GM21529 (cell line): ENCODE measurements at regions not wholly inside any gene's neighbourhood (a gene's known extent, or its start where the extent isn't known, plus 50 kb on each side); places are given as distances from the start of the nearest gene placed in this dataset.
"Not testable (repeated sequence)": the region's sequence is repeated elsewhere in the genome, so short reads cannot be mapped to it uniquely, and the experiment has no call there.

Source experiments
- ATAC-seq: cut with Tn5 transposase; IDR thresholded peaks from one replicate; pipeline ENCODE4 v1.9.1; 2021; ENCODE audit not compliant: unreplicated experiment

GRCh38 chr6:142016666-142017065 is 116.1 kb upstream of the GJE1 start:
- not testable (repeated sequence) for ATAC-seq

GRCh38 chr6:142015463-142015862 is 117.3 kb upstream of the GJE1 start:
- ATAC-seq = not testable (repeated sequence)

DNA sequence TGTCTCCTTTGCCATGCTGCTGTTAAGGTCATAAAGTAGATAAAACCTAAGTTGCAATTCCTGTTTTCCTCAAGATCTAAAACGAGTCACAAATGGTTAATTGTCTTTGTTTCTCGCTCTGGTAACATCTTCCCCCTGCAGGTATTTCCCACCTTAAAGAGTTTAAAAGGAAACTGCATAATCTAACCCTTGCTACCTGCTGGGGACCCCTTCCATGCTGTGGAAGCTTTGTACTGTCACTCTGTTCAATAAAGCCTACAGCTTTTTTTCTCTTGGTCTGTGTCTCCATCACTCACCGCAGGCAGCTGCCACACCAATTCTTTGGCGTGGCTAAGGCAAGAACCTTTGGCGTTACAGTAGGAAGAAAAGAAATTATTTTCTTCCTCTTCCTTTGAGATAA is 117.7 kb upstream of the GJE1 start:
- ATAC-seq = no peak

- no peak for ATAC-seq
These were observed 118.2 kb upstream of the GJE1 start for GRCh38 chr6:142014515-142014914.

DNA sequence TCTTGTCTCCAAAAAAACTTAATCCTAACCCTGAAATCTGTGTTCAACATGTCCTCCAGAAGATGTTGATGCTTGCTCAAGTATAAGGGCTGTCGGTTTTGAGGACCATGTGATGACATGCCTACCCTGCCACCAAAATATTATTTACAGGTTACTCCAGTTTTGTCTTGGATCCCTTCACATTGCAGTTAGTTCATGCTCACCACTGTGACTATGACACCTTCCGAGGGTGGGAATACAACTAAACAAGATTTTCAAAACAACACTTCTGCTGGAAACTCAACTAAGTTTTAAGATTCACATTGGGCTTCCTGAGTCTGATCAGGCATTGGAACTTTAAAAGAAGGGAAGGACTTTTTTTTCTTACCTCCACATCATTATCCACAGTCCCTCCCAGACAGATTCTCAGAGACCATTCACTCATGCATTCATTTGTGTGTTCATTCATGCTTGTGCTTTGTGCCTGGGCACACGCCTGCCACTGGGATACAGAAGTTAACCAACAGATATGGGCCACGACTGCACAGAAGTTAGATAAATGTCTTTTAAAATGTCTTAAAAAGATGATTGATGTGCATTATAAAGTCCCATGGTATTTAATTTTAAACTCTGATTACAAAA is 118.7 kb upstream of the GJE1 start:
- ATAC-seq = no peak

DNA sequence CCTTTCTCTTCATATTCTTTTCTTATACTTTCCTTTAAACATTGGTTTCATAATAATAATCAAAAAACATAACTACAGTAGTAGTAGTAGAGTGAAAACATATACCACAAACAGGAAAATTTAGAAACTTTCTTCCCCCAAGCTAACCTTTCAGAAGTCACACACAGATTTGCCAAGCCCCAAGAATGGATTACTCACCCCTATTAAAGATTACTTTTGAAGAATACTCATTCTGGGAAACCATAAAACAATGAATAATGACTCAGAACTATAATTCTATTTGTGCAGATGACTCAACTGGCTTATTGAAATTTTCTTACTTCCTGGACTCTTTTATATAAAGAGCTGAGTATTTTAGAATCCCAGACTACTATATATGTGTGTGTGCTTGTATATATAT is 119.4 kb upstream of the GJE1 start:
- ATAC-seq = peak; percentile 85

GRCh38 chr6:142011775-142012174 is 121.0 kb upstream of the GJE1 start:
- ATAC-seq = no peak

DNA sequence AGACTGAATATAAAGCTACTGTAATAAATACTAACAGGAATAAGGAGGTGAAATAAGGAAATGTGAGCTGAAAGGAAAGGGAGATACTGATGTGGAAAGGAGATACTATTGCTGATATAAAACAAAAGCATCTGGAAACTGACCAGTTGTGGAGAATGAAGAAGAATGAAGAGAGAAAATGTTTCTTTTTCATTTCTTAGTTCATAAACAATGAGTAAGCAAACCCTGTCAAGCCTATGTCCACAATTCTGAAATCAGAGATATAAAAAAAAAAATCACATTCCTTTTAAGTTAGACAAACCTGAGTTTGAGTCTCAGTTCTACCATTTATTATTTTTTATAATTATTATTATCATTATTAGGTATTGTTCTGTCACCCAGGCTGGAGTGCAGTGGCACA is 121.6 kb upstream of the GJE1 start:
- ATAC-seq = no peak

DNA sequence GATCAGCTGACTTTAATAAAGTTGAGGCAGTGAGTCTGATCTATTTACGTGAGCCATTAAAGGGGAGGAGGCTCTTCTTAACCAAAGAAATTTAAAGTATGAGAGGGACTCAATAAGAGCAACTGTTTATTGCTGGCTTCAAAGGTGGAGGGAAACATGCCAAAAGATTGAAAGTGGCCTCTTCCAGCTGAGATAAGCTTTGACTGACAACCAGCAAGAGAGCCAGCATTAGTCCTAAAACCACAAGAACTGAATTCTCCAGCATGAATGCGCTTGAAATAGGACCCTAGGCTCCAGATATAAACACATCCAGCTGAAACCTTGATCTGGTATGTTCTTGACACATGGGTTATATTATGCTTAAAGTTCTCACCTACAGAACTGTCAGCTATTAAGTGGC is 123.1 kb upstream of the GJE1 start:
- no peak for ATAC-seq

GRCh38 chr6:142008781-142009180 is 123.9 kb upstream of the GJE1 start:
- no peak for ATAC-seq

DNA sequence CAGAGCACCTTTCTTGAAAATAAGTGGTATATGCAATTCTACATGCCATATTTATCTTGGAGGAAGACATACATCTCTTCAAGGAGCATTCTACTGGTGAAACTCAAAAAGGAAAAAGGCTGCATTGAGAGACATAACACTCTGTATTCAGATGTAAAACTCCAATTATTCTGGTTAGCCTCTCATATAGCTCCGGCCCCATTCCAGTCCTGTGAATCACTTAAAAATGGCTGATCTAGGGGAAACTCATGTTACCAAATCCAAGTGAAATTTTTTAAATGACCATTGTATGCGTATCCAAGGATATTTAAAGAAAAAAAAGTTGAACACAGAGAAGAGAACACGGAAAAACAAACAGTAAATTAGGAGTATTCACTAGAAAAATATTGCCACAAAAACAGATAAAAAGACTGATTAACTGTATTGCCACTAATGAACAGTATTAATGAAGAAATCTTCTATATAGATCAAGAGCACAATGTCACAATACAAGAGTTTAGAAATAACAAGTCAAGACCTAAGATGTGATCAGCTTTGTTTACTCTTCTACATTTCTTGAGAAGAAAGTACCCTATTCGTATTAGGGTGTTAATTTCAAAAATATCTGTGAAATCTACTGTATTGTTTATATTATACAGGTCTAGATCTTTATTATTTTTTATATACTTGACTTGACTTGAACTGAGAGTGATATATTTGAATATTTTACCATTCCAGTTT is 124.5 kb upstream of the GJE1 start:
- no peak for ATAC-seq

- ATAC-seq = no peak
These were observed 127.7 kb upstream of the GJE1 start for GRCh38 chr6:142005021-142005420.

GRCh38 chr6:142002825-142003405 is 129.8 kb upstream of the GJE1 start:
- ATAC-seq = no peak

DNA sequence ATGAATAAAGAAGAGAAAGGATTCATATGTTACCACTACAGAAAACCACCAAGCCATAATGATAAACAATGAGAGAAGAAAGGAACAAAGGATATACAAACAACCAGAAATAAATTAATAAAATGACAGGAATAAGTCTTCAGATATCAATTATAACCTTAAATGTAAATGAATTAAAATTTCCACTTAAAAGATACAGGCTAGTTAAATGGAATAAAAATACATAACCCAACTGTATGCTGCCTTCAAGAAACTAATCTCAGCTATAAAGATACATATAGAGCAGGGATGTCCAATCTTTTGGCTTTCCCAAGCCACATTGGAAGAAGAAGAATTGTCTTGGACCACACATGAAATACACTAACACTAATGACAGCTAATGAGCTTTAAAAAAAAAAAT is 135.9 kb upstream of the GJE1 start:
- no peak for ATAC-seq

GRCh38 chr6:141992109-141992508 is 140.6 kb upstream of the GJE1 start:
- no peak for ATAC-seq

DNA sequence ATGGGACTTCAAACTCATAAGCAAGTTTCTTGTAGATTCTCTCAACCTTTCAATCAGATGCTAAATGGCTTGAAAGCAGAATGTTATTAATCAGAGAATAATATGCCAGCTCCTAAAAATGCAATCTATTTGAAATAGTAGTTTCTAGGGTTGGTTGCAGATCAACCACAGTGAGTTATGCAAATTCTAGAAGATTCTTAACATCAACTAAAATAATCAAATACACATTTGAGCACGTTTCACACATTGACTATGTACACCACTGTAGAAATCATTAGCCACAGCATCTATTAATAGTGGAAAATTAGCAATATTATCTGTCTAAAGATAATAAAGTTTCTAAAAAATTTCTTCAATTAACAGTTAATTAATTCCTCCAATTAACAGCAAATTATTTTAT is 141.9 kb upstream of the GJE1 start:
- ATAC-seq = no peak

DNA sequence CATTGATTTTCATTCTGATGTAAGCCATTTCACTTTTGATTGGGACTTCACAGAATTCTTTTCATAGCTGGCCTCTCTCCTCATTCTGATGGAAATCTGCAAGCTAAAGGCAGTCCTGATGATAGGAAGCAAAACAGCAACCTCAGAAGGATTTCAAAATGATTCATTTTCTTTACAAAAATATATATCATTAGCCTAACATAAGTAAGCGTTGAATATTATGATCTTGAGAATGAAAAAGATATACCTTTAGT is 143.1 kb upstream of the GJE1 start:
- no peak for ATAC-seq

- peak; percentile 93 for ATAC-seq
These were observed 143.6 kb upstream of the GJE1 start for GRCh38 chr6:141988954-141989705.

DNA sequence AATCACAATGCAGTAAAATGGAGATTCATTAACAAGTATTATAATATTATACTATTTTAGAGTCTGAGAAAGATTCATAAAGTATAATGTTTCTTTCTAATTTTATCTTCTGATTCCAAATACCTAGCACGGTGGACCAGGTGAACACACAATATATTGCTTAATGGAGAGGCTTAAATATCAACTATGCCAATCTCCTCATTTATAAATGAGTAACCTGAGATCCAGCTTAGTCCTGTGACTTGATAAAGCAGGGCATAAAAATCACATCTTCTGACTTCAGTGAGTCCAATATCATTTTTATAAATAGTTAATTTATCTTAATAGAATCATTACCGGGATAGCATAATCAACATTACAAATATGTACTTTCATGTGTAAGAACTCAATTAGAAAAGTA is 144.4 kb upstream of the GJE1 start:
- no peak for ATAC-seq

- ATAC-seq = no peak
These were observed 146.3 kb upstream of the GJE1 start for GRCh38 chr6:141986457-141986856.

GRCh38 chr6:141981190-141981589 is 151.5 kb upstream of the GJE1 start:
- ATAC-seq = no peak

DNA sequence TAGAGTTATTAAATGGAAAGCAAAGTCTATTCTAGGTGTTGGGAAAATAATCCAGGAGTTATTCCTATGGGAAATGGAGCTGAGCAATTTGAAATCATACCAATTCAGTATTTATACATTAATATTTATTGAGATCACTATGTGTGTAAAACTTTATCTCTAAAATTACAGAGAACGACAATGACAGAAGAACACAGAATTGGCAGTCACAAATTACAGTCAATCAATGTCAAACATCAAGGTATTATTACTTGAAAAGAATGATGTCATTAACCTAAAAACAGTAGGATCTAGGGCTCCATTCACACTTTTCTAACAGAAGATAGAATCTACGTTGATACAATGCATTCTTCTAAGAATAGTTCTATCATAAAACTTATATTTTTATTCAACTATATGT is 154.9 kb upstream of the GJE1 start:
- no peak for ATAC-seq
